ENCODE measurements at regions not wholly inside any gene's neighbourhood (a gene's known extent, or its start where the extent isn't known, plus 50 kb on each side); places are given as distances from the start of the nearest gene placed in this dataset.
A peak's percentile ranks its signal among the peaks of the same experiment; 100 is the strongest.
"Not testable (repeated sequence)": the region's sequence is repeated elsewhere in the genome, so short reads cannot be mapped to it uniquely, and the experiment has no call there.

DNA sequence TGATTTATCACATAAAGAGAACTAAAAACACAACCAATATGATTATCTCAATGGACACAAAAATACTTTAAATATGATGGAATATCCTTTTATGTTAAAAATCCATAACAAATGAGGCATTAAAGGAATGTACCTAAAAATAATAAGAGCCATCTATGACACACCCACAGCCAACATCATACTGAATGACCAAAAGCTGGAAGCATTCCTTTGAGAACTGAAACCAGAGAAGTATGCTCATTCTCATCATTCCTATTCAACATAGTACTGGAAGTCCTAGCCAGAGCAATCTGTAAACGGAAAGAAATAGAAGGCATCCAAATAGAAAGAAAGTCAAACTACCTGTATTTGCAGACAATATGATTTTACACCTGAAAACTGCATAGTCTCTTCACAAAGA, 671.0 kb downstream of the SLITRK1 start:
- DNase-seq = no peak

DNA sequence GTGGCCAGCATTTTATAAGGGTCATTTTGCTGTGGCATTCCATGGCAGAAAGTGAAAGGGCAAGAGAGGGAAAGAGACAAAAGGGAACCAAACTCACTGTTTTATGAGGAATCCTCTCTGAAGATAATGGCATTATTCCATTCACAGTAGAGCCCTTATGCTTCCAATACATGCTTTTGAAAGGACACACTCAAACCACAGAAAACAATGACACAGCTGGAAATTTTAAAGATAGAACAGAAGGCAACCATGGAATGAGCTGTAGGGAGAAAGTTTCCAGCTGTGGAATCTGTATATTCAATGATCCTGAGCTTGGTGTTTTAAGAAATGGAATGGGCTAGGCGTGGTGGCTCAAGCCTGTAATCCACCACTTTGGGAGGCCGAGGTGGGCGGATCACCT, 677.4 kb downstream of the SLITRK1 start:
- DNase-seq = no peak

DNA sequence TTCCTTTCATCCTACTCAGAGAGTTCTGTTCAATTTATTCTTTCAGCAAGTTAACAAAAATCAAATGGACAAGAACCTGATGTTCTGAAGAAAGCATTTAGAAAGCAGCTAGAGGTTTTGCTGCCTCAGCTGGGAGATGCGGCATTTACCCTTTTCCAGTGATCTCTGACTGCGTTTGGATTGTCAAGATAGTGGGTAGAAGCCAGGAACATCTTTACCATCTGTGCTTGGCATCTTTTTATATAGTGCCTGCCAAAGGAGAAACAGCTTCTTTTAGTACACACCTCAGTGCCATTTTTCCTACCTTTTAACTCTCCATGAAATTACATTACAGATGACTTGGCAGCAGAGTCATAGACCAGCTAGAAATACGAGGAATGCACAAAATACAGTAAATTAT, 680.8 kb downstream of the SLITRK1 start:
- DNase-seq = no peak

DNA sequence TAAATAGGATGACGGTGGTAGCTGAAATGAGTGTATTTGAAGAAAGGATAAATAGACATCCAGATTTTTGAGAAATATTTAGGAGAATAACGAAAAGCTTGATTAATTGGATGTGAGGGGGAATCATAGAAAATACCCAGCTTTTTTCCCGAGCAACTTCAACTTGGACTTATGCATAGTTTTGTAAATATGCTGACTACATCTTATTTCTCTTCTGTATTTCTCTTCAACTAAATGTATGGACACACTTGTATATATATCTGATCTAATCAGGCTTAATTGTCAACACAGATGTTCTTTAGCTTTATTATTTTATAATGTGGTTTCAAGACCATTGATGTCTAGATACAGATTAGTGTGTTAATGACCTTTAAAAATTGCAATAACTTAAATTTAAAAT, 685.0 kb downstream of the SLITRK1 start:
- DNase-seq = no peak

DNA sequence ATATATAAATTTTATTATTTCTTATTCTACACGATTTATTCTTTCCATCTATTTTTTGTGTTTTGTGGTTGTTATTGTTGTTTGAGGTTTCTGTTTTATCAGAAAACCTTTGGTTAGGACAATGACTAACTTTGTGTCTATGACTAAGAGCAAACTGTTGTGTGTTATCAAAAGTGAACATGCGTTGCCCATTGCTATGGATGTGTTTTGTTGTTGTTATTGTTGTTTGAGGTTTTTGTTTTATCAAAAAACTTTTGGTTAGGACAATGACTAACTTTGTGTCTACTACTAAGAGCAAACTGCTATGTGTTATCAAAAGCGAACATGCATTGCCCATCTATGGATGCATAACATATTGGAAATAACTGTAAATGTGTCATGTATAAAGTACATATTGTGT, 692.3 kb downstream of the SLITRK1 start:
- DNase-seq = no peak

DNA sequence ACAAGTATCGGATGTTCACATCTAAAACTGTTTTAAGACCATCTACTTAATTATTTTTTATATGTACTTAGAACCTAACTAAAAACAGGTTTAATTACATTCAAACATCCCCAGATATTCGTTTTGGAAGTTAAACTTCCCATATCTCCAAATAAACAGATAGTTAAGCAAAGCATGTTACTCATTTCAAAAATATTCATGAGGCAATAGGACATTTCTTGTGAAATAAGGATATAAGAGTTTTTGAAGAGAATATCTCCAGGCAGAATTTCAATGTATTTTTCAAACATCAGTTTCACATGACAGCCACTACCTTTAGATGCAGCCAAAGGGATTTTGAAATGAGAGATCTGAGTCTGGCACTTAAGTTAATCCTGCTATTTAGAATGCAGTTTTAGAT, 697.5 kb downstream of the SLITRK1 start:
- DNase-seq = peak in 1 of 2 experiments; percentile 45

DNA sequence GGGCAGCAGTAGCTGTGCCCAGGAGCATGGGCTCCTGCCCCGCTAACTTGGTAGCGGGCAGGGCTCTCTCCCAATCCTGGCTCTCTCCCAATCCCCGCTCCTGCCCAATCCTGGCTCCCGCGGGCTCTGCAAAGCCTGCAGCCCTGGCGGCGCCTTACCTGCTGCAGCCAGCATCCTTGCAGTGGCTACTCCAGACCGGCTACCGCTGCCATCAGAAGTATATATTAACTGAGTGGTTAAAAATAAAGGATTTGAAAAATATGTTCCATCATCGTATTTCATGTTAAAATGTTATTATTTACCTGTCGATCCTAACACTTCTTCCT, 698.2 kb downstream of the SLITRK1 start:
- DNase-seq = no peak

DNA sequence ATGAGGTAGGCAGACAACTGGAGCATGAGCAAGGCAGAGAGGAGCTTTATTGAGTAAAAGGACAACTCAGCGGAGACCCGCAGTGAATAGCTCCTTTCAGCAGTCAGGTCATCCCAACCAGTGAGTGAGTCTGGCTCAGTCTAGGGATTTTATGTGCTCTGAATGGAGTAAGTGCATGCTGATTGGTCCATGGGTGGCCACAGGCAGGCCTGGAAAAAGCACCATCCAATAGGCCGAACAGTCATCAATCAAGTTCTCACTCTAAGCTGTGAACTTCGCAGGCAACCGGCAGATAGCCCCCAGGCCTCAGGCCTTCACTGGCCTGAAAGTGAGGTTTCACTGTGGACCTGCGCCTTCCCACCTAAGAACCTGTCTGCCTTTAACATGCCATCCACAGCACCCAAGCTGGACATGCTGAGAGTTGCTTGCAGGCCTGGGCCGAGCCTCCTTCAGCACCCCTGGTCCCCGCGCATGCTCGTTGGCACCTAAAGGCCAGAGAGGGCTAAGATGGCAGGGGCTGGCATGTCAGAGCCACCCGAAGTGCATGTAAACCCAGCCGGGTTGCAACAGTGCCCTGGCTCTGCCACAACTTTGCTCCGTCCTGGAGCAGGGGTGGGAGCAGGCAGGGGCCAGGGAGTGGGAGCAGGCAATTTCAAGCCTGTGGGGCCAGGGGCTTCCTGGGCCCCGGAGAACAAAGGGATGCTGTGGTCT, 698.7 kb downstream of the SLITRK1 start:
- DNase-seq = no peak

DNA sequence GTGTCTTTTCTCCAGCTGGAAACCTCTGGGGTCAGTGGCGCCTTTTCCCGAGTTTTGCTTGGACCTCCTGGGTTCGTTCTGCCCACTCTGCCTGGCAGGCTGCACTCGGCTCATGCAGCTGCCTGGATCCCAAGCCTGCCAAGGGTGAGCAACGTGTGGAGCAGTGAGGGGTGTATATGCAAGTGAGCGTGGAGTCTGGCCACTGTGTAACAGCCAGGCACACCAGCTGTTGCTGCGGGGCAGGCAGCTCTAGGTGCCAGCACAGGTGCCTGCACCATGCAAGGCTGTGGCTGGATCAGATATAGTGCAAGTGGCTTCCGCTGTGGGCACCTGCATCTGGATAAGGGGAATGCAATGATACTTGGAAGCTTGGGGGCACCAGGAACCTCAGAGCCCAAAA, 699.4 kb downstream of the SLITRK1 start:
- no peak for DNase-seq

DNA sequence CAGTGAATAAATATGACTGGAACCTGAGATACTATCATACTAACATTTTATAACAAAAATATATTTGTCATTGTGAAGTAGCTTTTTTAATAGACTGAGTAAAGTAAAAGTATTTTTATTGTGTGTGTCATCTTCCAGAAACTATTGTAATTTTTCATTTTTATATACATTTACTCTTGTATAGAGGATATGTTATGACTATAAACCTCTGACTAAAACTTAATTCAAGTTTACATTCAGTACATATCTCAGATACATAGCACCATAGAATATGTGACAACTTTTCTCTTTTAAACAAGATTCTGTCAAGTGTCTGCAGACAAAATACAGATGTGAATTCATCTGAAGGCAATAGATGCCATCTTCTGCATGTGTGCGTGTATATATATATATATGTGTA, 704.3 kb downstream of the SLITRK1 start:
- DNase-seq = no peak

DNA sequence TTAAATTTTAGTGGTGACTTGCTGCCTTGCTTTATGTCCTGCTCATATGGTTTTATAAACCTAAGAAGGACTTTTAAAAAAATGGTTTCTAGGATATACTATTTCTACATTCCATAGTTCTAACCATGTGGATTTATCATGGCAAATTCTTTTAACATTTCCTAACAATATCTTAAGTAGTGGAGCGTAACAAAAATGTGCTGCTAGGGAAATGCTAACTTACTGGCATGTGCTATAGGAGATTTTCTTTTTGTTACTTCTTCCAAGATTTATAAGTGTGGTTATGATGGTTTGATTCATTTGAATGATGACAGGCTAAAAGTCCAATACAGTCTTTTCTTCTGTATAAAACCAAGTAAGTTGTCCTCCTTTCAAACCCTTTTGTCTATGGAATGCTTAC, 713.7 kb downstream of the SLITRK1 start:
- DNase-seq = no peak

DNA sequence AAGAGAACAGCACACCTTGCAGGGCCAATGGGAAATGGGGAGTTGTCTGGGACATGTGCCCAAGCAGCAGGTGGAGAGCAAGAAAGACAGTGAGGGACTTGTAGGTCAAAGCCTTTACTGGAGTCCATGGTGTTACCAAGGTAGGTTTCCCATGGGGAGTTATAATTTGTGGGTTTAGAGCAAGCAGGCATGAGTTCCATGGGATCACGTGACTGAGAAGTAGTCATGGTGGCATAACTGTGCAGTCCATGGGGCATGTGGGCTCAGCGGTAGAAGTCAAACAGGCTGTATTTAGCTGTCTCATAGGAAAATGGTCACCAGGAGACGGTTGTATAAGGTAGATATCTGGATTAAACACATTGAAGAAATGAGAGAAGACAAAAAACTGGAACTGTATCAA, 715.1 kb downstream of the SLITRK1 start:
- DNase-seq = no peak

DNA sequence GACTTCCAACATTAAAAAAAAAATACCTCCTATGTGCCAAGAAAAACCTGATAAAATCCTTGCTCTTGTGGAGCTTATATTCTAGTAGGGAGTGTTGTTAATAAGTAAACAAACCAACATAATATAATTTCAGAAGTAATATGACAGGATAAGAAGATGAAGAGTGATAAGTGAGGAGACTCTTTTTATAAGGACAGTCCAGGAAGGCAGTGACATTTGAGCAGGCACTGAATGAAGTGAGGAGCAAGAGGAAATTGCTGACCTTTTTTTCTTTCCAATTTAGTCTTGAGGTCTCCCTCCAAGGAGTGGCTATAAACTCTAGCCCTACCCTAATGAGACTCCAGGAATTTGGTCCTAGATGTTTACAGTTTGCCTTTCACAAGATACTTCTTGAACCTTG, 715.7 kb downstream of the SLITRK1 start:
- no peak for DNase-seq

DNA sequence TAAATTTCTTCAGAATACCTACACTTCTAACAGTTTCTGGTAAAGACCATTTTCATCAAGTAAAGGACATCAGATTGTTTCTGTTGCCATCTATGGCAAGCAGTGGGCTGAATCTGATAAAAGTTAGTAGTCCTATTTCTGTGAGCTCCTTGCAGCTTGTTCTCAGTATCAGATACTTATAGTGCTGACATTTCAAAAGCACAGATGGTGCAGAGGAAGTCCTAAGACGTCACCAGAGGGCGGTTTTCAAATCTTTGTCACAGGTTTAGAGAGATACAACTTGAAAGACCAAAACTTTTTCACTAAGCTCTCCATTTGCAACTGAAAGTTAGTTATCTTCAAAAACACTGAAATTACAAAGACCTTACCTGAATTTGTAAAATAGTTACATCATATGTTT, 719.8 kb downstream of the SLITRK1 start:
- peak in 1 of 2 experiments; percentile 38 for DNase-seq

DNA sequence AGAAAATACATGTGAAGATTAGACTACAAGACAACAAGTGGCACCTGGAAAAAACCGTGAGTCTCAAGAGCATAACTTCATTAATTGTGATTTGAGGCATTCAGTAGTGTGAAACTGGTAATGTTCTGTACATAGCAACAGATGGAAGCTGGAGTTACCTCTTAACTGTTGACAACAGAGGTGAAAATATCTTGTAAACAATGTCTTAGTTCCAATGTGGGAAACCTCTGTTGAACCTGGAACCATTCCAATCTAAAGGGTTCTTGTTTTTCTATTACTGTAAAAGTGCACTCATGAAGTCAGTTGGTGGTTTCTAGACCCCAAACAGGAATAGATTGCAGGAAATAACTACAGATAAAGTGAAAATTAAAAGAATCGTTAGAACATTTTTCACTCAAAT, 728.4 kb downstream of the SLITRK1 start:
- DNase-seq = no peak

DNA sequence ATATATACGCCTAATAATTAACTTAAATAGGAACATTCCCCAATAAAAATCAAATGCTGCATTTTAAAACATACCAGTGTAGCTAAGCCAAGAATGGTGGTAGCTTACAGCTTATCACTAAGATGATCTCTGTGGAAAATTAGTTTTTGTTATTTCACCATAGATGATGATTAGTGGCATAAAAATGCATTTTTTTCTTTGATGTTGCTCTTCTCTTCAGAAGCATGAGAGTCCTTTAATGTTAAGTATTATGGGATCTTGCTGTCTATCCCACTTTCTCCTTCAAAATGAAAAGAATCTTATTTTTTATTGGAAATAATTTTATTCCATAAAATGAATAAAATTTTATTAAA, 731.0 kb downstream of the SLITRK1 start:
- DNase-seq = no peak

DNA sequence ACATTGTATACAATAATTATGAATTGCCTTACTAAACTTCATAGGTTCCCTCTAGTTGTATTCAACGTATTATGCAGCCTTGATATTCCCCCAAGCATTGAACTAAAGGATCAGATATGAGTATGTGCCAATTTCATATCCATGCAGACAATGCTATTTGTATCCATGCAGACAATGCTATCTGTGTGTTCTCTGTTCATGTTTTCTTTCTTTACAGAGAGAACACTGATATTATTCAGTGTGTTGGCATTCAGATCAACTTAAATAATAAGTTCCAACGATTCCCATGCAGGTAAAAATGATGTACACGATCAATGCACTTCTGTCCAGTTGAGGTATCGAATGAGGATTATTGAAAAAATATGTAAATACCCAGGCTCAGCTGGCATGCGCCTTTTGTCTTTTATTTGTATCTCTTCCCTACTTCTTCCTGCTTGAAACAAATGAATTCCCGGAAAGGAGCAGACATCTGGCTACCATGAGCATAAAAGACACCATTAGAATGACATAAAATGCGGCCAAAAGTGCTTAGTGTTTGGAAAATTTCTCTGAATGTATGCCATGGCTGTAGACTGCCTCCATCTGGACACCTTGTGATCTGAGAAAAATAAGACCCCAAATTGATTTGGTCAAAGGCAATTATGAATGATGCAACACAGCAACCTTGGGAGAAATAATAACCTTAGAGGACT, 731.5 kb downstream of the SLITRK1 start:
- DNase-seq = no peak

DNA sequence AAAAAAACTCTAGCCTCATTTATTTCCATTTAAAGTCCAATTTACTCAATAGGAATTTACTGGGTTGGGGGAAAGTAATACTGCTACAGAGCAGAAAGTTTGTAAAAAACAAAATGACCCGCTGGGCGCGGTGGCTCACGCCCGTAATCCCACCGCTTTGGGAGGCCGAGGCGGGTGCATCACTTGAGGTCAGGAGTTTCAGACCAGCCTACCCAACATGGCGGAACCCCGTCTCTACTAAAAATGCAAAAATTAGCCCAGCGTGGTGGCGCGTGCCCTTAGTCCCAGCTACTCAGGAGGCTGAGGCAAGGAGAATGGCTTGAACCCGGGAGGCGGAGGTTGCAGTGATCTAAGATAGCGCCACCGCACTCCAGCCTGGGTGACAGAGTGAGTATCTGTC, 745.6 kb downstream of the SLITRK1 start:
- DNase-seq = no peak

DNA sequence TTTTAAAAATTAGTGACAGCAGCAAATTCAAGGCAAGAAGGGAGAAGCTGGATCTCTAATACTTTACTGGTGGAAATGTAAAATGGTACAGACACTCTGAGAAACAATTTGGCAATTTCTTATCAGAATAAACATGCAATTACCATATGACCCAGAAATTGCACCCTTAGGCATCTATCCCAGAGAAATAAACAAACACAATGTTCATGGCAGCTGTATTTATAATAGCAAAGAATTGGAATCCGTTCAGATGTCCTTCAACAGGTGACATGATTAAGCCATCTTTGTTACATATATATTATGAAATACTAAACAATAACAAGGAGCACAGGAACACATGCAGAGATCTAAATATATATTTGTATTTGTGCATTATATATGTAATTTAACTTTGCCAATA, 756.5 kb downstream of the SLITRK1 start:
- no peak for DNase-seq

DNA sequence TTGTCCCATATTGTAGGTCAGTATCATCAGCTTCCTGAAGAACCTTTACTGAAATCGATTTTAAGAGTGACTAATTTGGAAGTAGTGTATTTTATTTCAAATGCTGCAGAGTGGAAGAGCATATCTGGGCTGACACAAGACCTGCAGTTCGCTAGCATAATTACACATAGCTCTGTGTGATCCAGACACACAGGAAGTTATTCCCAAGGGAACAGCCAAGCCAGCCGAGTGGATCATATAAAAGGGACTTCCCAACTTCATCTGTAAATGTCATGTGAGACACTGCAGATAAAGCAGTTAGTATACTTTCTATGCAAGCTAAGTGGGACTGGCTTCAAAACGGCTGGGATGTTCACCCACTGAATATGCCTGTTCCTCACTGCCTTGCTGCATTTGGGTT, 760.4 kb downstream of the SLITRK1 start:
- DNase-seq = no peak

DNA sequence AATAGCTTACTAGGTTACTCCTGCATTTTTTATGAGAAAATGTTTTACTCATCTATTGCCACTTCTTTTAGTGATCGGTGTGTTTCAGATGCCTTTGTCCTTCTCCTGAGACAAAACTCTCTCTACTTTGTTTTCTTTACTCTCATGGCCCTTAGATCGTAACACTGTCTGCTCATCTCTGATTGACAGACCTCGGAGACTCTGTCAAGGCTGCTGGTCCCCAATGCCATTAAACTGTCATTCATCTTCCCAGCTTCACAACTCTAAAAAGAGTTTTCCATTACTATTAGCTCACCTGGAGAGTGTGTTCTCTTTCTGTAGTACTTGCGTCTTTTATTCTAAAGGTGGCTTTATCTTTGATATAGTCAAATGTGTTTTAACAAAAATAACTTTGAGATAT, 765.2 kb downstream of the SLITRK1 start:
- no peak for DNase-seq

DNA sequence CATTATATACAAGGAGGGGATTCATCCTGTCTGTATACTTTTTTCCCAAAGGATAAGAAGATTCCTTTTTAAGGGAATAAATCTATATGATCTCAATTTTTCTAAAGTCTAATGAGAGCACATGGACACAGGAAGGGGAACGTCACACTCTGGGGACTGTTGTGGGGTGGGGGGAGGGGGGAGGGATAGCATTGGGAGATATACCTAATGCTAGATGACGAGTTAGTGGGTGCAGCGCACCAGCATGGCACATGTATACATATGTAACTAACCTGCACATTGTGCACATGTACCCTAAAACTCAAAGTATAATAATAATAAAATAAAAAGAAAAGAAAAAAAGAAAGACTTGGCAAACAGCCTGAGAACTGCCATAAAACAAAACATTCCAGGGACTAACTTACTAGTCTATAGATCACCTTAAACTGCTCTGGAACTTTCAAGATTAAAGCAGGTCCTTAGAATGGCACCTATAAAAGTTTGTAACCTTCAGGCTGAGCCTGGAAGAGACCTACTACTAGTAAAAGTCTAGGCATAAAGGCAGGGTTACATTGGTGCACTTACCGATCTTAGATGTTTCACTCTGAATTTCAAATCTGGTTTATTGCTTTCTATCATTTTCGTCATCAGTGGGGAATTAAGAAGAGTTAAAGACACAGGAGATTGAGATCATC, 780.6 kb downstream of the SLITRK1 start:
- DNase-seq = not testable (repeated sequence)

DNA sequence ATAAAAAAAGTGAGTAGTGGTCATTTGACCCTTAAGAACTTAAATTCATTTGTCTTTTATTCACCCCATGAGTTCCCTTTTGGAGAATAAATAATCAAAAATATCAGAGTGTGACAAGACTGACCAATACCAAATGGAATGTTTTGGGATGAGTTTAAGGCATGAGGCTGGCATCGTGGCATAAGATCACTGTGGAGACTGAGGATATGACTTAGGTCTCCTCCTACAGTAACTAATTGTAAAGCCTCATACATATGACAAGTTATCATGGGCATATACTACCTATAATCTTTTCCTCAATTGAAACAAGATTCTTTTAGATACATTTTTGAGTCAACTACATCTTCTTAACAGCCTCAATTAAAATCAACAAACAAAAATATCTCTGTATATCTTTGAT, 782.0 kb downstream of the SLITRK1 start:
- DNase-seq = no peak

DNA sequence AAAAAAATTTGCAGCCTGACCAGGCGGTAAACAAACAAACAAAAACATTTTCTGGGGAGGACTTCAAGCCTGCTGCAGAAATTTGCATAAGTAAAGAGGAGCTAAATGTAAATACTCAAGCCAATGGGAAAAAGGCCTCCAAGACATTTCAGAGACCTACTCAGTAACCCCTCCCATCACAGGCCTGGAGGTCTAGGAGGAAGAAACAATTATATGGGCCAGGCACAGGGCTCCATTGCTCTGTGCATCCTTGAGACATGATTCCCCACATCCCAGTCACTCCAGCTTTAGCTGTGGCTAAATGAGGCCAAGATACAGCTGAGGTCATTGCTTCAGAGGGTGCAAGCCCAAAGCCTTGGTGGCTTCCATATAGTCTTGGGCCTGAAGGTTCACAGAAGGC, 793.4 kb downstream of the SLITRK1 start:
- DNase-seq = no peak

DNA sequence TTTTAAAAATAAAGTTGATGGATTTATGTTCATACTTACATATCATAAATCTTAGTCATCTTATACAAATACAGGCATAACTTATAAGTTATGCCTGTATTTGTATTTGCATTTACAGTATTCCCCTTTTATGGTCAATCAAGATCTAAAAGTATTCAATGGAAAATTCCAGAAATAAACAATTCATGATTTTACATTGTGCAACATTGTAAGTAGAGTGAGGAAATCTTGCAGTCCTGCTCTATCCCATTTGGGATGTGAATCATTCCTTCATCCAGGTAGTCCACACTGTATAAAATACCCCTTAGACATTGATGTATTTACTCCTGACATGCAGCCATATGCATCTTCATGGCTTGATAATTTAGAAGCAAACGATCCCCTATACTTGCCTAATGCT, 795.3 kb downstream of the SLITRK1 start:
- no peak for DNase-seq

All from NCI-H524 (cell line).